ENCODE measurements at regions not wholly inside any gene's neighbourhood (a gene's known extent, or its start where the extent isn't known, plus 50 kb on each side); places are given as distances from the start of the nearest gene placed in this dataset.
"Not testable (repeated sequence)": the region's sequence is repeated elsewhere in the genome, so short reads cannot be mapped to it uniquely, and the experiment has no call there.

DNA sequence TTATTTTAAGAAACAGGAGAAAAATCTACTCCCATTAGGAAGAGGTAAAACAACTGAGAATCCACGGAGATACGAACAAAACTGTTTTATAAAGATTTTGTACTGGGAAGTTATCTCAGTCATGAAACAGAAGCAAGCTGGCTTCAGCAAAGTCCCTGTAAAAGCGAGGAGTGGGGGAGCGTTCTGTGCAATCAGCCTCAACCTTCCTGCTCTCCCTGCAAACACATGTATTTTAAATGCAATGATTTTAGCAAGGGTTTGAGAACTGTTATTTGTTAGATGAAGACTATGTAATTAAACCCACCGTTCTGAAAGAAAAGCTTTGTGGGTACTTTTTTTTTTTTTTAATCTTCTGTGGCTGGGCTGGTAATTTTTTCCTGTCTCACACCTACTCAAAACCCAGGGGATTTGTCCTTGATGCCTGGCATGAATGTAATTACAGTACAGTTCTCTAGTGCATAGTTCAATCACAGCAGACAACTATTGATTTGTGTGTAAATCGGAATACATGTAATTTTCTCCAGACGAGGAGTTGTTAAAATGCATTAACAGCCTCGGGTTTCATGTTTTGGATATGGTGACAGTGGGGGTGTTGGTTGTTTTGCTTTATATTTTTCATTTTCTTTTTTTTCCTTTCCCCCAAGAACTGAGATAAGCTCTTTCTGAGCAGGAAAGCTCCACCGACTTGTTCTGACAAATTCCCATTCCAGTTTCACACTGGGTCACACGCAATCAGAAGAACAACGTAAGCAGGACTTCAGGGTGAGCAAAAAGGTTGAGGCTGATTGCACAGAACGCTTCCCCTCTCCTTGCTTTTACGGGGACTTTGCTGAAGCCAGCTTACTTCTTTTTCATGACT lies 153.6 kb downstream of the PHLDA1 start:
- no peak for FAIRE-seq
- no peak for DNase-seq (ENCODE audit: low spot score in 2 of 2)

DNA sequence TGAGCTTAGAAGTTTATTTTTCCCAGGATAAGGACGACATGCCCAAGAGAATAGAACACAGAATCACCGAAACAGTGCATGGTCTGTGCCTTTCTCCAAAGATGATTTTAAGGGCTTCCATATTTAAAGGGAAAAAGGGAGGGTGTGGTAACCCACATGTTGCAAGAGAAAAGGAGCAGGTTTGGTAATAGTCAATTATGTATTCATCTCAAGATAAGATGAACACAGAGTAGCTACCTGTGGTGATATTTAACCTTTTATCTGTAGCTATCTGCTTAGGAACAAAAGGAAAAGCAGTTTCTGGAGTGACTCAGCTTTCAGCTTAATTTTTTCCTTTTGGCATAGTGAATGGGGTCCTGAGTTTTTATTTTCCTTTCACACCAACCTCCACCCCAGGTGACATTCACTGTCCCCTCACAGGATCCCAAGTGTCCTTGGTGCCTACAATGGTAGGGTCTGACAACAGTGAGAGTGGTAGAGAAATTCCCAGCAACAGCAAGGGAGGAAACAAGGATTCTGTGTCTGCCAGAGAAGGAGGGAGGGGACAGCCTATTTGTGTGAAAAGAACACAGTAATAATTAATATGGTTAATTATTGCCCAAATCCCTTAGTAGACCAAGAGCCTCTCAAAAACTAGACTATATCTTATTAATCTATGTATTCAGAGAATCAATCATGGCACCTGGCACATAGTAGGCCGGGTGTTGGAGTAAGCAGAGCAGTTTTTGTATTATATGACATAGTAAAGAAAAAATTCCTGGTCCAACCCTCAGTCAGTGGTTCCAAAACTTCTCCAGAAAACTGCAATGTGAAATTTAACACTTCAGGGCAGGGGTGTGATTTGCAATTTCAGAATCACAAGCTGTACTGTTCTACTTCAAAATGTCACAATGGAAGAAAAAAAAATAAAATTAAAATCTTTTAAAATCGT lies 154.5 kb downstream of the PHLDA1 start:
- no peak for FAIRE-seq
- DNase-seq (ENCODE audit: low spot score in 2 of 2), result no peak

DNA sequence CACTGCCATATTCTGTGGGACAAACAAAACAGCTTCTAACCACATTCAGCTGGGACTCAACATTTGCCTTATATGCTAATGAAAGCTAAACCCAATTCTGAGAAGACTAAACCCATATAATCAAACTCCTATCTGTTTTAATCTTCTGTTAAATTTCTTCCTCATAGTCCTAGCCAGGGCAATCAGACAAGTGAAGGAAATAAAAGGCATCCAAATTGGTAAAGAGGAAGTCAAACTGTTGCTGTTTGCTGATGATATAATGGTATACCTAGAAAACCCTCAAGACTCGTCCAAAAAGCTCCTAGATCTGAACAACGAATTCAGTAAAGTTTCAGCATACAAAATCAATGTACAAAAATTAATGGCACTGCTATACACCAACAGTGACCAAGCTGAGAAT lies 157.1 kb downstream of the PHLDA1 start:
- FAIRE-seq, result no peak
- no peak for DNase-seq (ENCODE audit: low spot score in 2 of 2)

DNA sequence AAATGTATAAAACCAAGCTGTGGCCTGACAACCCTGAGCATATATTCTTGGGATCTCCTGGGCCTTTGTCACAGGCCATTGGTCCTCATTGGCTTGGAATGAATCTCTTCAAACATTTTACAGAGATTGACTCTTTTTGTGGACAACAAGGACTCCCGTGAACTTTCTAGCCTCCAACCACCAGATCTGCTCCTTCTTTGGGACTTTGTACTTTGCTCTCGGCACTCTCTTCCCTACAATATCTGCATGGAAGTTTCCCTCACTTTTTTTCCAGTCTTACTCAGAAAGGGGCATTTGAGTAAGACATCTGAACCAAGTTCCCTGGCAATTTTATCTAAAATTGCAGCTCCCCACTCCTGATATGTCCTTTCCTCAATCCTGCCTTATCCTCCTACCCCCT lies 158.8 kb downstream of the PHLDA1 start:
- DNase-seq (ENCODE audit: low spot score in 2 of 2), result no peak
- no peak for FAIRE-seq

DNA sequence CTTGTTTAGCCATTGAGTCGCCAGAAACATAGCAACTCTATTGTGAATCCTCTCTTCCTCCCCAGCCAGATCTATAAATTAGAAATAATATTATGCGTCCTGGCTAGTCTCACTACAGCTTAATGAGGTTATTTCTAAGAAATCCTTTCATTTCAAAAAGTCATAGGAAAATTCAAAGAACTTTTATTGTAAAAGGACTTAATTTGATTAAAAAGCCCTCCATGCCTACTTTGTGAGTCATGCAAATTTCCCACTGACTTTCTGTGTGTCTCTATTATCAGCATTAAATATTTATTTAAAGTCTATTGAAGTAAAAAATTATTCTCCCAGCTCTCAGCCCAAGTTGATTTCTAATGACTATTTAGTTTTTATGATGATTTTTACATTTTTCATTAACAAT lies 160.7 kb downstream of the PHLDA1 start:
- no peak for FAIRE-seq
- DNase-seq (ENCODE audit: low spot score in 2 of 2), result no peak

DNA sequence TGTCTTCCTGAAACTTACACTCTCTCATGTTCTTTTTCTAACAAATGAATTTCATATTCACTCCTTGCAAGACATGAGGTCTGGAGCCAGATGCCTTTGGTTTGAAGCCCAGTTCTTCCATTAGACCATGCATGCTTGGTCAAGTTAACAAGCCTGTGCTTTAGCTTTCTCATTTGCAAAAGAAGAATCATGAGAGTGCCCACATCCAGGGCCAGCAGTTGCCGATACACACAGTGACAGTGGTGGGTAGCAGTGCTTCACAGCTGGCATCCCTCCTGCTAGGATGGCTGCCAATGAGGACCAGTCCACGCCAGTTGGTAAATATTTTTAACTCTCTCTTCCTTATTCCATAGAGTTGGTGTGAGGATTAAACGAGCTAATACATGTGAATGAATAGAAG lies 163.1 kb downstream of the PHLDA1 start:
- FAIRE-seq (no peak), DNase-seq (ENCODE audit: low spot score in 2 of 2) (no peak)

DNA sequence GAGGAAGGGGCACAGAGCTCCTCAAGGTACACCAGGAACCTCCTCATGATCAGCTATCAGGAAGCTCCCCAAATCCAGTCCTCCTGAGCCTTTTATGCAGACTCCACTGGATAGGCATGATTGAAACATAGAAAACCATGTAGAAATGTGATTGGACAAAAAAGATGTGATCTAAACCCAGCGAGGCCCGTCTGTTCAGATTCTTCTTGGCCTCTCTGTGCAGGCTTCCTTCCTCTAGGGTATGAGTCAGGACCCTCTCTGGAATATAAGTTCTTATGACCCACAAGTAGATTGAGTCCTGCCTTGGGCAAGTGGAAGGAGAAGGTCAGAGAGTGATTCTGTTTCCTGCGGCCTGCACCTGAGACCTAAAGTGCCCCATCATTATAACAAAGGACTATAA lies 166.3 kb downstream of the PHLDA1 start:
- no peak for DNase-seq (ENCODE audit: low spot score in 2 of 2)
- no peak for FAIRE-seq

DNA sequence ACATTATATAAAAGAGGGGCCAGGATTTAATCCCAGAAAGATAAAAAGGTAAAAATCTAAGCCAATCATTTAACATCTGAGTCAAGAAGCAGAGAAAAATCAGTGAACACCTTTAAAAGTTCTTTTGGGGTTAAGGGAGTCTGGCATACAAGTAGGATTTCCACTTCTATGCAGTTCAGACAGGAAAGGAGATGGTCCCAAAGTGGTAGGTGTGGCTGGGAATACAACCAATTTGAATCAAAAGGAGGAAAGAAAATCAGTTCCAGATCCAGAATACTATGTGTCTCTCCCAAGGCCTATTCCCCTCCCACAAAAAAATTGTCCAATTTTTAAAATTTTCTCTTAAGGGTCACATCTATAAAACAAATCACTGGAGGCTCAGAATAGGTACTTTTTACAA lies 167.4 kb downstream of the PHLDA1 start:
- FAIRE-seq, result no peak
- DNase-seq (ENCODE audit: low spot score in 2 of 2), result no peak

DNA sequence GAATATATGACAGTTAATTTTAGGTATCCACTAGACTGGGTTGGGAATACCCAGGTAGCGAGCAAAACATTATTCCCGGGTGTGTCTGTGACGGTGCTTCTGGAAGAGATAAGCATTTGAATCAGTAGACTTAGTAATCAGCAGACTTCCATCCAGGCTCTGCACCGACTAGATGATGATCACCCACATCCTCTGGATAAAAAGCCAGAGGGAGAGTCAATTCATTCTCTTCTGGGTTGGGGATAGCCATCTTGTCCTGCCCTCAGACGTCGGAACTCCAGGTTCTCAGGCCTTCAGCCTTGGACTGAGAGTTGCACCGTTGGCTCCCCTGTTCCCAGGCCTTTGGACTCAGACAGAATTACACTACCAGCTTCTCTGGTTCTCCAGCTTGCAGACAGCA lies 168.0 kb downstream of the PHLDA1 start:
- no peak for DNase-seq (ENCODE audit: low spot score in 2 of 2)
- no peak for FAIRE-seq

DNA sequence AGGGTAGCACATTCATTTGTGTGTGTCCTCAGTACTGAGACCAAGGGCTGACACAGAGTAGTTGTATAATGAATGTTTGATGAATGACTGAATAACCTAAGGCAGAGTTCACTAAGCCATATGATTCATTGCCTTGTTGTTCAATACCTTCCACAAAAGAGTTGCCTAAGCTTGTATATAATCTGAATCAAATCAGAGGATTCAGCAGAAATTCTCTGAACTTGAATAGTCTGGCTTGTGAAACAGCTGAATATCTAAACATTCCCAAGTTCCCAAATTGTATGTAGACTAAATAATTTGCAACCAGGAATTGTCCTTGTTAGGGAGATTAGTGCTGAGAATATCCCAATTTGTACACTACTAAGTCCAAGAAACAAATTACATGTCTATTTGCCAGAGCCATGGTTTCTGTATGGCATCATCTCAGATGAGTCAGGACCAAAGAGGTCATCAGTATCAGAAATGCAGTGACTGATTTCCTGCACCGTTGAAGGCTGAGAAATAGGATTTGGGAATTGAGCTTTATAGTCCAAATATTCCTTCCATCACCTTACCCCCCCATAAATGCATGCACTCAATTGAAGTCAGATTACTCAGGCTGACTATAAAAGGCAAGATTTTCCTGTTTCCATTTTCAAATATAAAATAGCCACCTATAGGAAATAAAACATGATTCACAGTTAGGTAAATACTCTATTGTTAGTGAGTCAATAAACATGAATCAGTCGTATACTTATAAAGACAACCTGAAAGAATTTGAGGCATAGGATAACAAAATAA lies 168.7 kb downstream of the PHLDA1 start:
- no peak for FAIRE-seq
- DNase-seq (ENCODE audit: low spot score in 2 of 2), result no peak

DNA sequence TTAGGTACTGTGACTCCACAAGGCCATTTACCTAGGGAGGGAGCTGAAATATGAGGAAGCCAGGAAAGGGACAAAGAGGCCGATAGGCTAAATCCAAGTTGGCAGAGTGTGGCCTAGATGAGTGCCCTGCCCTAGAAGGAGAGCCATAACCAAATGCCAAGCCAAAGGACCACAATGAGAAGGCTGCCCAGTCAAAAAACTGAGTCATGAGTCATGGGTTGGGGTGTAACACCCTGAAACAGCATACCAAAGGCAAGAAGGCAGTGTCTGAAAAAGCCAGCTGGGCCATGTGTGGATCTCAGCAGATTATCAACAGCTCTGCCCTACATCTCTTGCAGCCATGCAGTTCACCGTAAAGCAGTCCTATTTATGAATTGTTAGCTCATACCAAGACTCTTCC lies 171.7 kb downstream of the PHLDA1 start:
- FAIRE-seq, result no peak
- DNase-seq (ENCODE audit: low spot score in 2 of 2), result no peak

DNA sequence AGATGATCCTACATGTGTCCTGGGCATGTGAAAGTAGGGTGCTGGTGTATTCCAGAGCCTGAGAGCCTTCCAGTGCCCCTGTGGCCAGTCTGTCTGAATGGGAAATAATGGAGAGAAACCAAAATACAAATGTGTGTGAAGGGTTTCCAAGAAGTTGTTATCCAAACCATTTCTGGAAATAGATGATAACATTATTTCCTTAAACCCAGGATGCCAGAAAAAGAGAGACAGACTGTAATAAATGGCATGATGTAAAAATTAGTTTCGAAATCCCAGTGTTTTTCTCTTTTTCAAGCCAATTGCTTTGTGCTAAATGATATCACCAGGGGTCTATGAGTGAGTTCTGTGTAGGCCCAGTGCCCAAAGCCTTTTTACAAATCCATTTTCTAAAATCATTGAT lies 175.3 kb downstream of the PHLDA1 start:
- FAIRE-seq (no peak), DNase-seq (ENCODE audit: low spot score in 2 of 2) (no peak)

DNA sequence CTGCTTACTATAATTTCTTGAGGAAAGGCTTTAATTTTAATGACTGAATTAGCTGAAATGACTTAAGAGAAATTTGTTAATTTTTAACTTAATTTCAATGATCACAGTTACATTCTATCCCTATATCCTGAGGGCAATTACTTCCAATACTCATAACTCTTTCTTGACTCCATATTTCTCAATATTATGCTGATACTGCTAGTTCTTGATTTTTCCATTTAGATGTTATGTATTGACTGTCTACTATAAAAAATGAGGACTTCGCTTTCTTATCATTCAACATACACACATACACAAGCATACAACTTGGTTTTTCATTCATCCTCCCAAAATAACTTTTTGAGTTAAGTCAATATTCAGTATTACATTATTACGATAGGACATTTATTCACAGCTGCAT lies 176.2 kb downstream of the PHLDA1 start:
- no peak for DNase-seq (ENCODE audit: low spot score in 2 of 2)
- no peak for FAIRE-seq

DNA sequence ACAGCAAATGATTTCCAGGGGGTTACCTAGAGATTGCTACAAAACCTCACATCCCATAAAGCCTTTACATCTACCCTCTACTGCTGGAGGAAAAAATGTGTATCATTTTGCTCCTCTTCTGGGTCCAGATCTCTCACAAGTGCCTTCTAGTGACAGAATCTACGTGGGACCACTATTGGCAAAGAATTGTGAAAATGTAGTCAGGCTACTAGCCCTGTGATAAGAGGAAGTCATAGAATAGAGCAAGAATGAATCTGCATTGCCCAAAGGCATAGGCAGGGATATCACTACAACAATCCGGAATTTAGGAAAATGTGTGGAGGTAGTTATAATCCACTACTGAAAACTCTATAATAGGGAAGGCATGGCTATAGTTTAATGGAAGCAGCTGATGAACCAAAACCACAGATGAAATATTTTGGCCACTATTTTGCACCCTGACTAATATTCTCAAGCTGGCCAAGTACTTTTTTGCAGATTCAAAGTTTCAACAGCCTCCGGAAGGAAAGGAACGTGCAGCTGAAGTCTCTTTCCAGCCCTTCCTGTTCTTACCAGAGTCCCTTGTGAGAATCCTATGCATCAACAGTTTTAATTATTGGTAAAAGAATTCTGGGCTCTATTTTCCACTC lies 176.8 kb downstream of the PHLDA1 start:
- DNase-seq (ENCODE audit: low spot score in 2 of 2) (no peak), FAIRE-seq (no peak)

DNA sequence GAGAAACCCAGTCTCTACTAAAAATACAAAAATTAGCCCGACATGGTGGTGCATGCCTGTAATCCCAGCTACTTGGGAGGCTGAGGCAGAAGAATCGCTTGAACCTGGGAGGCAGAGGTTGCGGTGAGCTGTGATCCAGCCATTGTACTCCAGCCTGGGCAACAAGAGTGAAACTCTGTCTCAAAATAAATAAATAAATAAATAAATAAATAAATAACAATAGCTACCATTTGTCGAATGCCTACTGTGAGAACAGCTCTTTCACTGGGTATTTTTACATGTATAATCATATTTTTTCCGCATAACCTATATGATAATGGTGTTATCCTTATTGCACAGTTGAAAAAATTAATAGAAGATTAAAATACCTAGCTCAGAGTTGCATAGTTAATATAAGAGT lies 177.4 kb downstream of the PHLDA1 start:
- not testable (repeated sequence) for FAIRE-seq; DNase-seq (ENCODE audit: low spot score in 2 of 2)

DNA sequence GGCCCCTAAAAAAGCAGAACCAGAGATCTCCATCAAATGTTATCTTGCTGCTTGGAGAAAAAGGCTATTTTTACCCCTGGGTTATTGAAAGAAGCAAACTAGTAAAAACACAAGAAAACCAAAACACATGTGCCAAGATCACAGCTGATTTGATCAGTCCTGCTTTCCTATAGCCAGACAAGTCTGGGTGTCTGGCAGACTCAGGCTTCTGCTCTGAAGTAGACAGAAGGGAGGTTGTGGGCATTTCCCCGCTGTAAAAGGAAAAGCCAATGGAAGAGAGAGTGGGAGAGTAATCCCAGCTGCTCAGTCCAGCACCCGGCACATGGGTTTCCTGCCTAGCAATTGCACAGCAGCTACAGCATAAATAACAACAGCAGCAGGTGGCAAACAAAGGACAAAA lies 177.9 kb downstream of the PHLDA1 start:
- DNase-seq (ENCODE audit: low spot score in 2 of 2) (no peak), FAIRE-seq (no peak)

DNA sequence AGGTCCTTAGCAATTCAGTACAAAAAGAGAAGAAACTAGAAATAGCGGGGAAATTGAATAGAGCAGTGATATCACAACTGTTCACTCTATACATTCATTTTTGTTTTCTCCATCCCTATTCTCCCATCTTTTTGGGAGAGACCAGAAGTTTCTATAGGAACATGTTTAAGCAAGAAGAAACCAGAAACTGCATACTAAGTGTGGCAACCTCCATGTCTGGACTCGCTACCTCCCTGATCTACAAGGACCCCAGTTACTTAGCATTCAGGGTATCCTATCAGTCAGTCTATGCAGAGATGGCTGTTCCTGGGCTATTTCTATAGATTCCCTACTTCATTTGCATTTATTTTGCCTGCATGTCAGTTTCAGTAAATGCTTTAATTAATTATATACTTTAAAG lies 178.6 kb downstream of the PHLDA1 start:
- no peak for DNase-seq (ENCODE audit: low spot score in 2 of 2)
- FAIRE-seq, result no peak

DNA sequence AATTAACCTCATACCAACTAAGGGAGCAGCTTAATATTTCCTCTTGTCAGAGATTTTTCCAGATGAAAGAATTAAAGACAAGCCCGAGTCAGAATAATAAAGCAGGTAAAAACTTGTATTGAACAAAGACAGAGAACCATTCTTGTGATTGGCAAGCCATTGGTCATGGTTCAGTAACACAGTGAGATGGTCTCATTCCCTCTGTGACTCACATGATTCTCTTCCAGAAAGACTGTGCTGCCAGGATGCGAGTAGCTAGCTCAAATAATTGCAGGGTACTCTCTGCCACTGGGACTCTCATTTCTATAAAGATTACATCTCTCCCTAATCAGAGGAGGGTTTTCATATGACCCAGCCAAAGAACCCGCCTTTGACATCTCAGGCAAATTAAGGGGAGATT lies 179.4 kb downstream of the PHLDA1 start:
- DNase-seq (ENCODE audit: low spot score in 2 of 2) (no peak), FAIRE-seq (no peak)

DNA sequence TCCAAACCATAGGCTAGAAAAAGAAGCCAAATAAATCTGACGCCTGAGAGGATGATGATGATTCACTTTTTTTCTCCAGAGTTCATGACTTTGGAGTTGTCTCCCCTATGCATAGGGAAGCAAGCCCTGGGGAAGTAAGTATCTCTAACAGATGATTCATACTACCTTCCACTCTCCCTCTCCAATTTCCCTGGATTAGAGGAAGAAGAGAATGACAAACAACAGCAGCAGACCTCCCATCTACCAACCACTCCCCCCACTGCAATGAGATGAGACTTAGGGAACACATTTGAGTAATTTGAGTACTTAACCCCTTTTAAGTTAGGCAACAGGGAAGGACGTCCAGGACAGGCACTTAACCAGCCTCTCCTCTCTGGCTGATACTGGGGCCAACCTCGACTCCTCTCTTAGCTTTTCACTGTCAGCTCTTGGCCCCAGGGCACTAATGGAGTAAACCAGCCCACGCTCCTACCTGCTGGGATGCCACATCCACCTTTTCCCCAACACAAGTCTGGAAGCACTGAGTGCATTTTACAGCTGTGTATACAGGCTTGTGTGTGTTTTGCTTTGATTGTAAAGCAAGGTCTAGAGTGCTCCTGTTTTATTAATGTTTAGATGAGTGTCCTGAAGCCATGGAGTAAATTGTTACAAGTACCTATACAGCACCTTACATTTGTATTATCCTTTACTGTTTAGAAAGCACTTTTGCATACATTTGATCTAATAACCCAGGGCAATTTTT lies 180.7 kb downstream of the PHLDA1 start:
- FAIRE-seq (no peak), DNase-seq (ENCODE audit: low spot score in 2 of 2) (no peak)

DNA sequence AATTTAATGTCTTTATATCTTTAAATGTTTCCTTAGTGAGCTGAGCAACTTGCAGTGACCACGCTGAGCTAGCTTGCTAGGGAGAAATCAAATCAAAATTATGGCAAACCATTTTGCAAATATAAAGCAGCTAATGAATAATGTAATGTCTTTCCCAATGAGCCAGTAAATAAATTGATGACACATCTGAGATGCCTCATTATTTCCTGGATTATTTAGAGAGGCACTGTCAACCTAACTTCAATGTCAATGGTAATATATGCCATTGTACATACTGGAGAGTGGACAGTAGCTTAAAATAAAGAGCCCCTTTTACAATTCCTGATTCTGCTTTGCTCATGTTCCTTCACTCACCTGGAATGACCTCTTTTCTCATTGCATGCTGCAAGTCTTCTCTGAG lies 182.6 kb downstream of the PHLDA1 start:
- no peak for FAIRE-seq
- no peak for DNase-seq (ENCODE audit: low spot score in 2 of 2)
